Suppressor macrophage treated with lipopolysaccharide for 1 hour (primary cell): ENCODE measurements at regions not wholly inside any gene's neighbourhood (a gene's known extent, or its start where the extent isn't known, plus 50 kb on each side); places are given as distances from the start of the nearest gene placed in this dataset.
"Not testable (repeated sequence)": the region's sequence is repeated elsewhere in the genome, so short reads cannot be mapped to it uniquely, and the experiment has no call there.

Experiments
- DNase-seq, 3 donors: peaks; one replicate each; pipeline ENCODE4 v3.0.0-alpha.2; 2020 to 2022

DNA sequence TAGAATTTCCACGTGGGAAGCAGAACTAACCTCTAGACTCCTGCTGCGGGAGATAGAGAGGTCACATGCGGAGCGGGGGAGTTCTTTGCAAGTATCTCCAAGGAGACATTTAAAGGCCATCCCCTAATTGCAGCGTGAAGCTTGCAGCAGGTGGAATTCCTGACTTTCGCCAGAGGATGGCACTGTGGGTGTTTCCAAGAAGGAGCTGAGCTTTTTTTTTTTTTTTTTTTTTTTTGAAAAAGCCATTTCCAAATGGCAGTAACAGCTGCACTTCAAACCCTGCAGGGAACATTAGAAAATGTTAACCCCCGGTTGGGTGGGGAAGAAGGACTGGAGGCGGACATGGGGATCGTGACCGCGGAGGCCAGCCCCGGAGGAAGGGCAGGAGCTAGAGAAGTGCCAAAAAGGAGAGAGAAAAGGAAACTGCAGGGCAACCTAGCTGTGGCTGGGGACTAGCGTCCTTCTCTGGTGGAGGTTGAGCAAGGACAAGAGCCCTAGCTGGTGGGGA lies 487.7 kb downstream of the TYW1 start:
- peak; percentile 59 to 74 (median 68) for DNase-seq

DNA sequence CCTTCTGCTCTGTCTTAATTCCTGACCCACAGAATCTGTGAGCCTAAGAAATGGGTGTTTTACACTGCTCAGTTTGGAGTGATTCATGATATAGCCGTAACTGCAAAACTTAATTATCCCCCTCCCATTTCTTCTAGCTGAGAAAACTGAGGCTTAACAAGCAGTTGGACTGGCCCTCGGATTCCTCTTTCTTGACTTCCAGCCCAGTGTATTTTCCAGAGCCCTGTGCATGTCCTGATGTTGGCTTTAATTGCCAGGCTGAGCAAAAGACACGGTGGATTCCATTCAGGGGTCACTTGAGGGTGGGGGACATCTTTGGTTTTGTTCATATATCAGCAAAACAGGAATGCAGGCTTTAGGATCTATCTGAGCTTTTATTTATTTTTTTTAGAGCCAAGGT lies 489.8 kb downstream of the TYW1 start:
- DNase-seq = no peak

- DNase-seq = no peak
Measured at GRCh38 chr7:67487316-67487715, 490.7 kb downstream of the TYW1 start.

DNA sequence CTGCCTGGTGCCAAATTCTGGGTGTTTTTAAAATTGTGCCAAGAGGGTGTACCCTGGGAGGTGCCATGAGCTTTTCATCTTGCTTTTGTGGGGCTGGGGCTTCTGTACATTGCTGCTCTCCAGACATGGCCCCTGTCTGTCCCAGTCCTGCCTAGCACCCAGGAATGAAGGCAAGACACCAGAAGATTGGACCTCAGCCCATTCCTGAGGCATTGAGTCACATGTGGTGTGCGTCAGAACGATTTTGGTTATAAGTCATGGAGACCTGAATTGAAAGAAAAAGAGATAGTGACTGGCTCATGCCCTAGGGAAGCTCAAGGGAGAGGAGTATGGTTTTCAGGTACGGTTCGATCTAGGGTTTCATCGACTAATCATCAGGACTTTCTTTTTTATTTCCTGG lies 493.2 kb downstream of the TYW1 start:
- no peak for DNase-seq

- no peak for DNase-seq
Measured at GRCh38 chr7:67493366-67493765, 496.7 kb downstream of the TYW1 start.

DNA sequence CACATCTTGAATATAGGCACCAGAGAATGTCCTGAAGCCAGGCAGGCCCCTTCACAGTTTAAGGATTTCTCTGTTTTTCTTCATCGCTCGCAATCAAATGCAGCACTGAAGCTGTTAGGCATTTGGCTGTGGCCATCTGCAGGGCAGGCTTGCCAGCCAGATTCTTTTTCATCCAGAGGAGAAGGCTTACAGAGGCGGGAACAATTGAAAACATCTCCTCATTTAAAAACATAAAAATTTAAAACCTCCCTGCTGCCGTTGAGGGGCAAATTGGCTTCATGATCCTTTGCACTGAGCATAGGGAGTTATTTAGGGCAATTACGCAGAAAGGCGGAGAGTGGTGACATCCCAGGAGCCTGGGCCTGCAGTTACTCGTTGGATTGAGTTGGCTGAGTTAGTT lies 500.0 kb downstream of the TYW1 start:
- DNase-seq = no peak

- DNase-seq = not testable (repeated sequence)
Measured at GRCh38 chr7:67497914-67498313, 501.3 kb downstream of the TYW1 start.

DNA sequence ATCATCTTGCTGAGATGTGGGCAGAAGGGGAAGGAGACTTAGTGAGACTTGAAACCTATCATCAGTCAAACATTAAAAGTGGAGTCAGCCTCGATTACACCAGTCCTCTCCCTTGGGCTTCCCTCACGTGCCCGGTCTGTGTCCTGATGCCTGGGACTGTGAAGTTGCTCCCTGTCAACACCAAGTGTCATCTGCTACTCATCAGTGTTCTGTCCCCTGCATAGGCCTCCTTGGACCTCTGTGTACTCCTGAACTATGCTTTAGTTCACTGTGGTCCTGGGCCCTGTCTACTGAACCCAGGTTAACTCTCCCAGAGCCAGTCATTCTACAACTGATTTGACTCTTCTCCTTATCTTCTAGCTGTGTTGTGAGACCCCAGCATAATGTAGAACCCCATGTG lies 506.3 kb downstream of the TYW1 start:
- DNase-seq = no peak

DNA sequence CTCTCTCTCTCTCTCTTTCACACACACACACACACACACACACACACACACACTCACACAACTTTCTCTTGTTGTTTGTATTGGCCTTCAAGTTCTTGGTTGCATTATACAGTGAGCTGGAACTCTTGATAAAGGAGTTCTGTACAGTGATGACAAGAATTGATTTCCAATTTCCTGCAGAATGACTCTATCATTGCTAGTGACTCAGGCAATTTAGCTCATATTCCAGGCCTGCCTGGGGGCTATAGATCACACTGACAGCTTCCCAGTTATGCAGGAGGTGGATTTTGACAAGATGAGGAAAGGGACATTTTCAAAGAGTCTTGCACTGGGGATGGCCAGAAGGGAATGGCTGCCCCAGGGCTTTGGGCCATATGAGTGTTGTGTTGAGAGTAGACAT lies 508.8 kb downstream of the TYW1 start:
- DNase-seq = no peak

- no peak for DNase-seq
Measured at GRCh38 chr7:67512481-67512880, 515.8 kb downstream of the TYW1 start.

- DNase-seq = no peak
Measured at GRCh38 chr7:67518580-67518979, 521.9 kb downstream of the TYW1 start.

- DNase-seq = no peak
Measured at GRCh38 chr7:67519171-67519570, 522.5 kb downstream of the TYW1 start.

DNA sequence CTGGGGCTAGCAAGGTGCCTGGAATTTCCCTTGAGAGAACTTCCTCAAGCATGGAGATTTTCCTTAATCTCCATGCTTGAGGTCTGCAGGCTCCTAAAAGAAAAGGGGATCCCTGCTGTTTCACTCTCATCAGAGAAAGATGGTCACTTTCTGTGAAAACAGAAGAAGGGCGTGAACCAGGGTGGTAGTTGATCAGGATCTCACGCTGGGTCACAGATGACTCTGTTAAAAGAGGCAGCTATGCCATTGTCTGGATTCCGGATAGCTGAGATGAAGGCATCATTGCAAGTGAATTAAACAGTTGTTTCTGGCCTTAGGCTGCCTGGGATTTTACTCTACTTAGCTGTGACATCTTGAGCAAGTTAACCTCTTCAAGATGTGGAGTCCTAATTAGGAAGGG lies 525.9 kb downstream of the TYW1 start:
- DNase-seq = no peak

DNA sequence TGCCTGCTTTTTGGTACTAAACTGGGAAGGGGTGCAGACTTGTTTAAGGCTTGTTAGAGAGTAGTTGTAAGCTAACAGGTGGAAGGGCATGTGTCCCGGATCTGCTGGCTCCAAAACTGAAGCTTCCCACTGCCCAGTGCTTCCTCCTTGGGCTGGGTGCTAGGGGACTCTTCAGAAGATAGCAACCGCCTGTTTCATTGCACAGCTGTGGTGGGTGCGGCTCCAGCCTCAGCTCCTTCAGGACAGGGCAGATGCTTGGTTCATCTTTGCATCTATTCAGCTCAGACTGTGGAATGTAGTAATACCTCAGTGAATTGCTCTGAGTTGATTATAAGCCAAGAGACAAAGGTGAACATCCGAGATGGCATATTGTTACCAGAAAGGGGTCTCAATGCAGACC lies 527.1 kb downstream of the TYW1 start:
- no peak for DNase-seq

DNA sequence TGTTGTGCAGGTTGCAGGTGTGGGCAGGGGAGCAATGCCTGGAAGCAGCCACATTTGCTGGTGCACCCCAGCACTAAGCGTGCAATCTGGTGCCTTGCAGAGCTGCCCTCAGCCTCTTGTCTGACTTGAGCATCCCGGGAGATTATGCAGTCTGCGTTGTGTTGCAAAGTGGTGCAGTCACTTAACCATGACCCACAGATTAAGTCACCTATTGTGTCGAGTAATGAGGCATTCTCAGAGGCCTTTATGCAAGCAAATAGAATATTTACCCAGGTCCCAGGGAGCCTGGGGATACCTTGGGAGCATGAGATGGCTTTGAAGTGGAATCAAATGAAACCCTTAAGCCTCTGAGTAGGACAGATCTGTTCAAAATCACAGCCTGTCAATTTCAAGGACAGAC lies 529.0 kb downstream of the TYW1 start:
- DNase-seq = no peak

- DNase-seq = no peak
Measured at GRCh38 chr7:67535241-67535989, 538.8 kb downstream of the TYW1 start.

- no peak for DNase-seq
Measured at GRCh38 chr7:67542916-67543315, 546.3 kb downstream of the TYW1 start.

GRCh38 chr7:67547183-67547907 lies 550.7 kb downstream of the TYW1 start:
- no peak for DNase-seq

DNA sequence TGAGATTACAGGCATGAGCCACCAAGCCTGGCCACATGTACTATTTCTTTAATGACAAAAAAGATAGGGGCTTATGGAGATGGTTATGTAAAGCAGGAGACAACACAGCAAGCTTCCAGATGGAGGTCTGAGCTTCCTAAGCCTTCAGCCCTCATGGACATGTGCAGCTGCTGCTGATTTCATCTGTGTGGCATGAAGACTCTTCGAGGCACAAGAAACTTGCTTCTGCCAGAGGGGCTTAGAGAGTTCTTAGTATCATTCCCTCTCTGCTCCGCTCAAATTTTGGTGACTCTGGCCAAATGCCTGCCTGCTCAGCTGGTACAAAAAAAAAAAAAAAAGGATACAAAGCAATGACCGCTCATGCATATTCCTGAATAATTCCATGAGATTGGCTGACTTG lies 552.5 kb downstream of the TYW1 start:
- no peak for DNase-seq

DNA sequence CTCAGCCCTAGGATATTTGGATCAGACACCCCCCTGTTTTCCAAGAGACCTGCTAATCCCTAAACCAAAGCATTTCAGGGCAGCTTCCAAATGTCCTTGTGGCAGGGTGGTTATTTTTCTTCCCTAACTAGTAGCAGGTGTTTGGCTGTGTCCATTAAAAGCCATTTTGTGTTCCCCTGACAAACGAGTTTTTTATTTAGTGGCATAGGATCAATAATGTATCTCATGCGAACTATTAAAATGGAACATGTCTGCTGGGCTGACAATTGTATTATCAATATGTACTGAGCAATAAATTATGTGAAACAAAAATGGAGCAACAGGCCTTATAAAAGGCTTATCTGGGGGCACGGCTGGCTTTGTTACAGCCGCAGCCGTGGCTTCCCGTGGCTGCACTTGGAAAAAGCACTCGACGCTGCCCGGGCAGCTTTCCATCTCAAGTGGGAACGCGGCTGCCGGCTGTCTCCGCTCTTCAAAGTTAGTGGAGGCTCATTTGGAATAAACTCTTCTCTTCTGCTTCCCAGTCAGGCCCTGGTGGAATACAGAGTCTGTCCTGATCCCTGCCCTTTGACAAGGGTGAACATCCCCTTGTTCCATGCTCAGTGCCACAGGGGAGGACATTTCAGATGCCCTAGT lies 554.3 kb downstream of the TYW1 start:
- DNase-seq = no peak

- DNase-seq = no peak
Measured at GRCh38 chr7:67552738-67553137, 556.1 kb downstream of the TYW1 start.

- DNase-seq = no peak
Measured at GRCh38 chr7:67553378-67553777, 556.7 kb downstream of the TYW1 start.

DNA sequence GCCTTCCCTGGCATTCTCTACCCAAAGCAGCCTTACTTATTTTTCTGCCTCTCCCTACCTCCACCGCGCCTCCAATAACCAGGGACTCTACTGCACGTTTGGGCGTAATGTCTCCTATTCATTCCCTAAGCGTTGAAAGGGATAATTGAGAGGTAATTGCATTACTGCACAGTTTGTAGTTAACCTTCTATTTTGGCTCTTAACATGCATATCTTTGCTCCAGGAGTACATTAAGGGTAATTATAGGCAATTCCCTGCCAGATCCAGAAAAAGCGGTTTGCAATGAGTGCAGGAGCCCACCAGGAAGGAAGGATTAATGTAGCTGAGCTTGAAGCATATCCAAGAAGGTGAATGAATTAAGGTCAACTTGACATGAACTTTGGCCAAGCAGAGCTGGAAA lies 558.4 kb downstream of the TYW1 start:
- DNase-seq = no peak

GRCh38 chr7:67564959-67565358 lies 568.3 kb downstream of the TYW1 start:
- DNase-seq = no peak
